ENCODE measurements at regions not wholly inside any gene's neighbourhood (a gene's known extent, or its start where the extent isn't known, plus 50 kb on each side); places are given as distances from the start of the nearest gene placed in this dataset.

- TF ChIP-seq CTCF (IDR thresholded peaks at IDR 0.05), result no peak
- TF ChIP-seq POLR2A (IDR thresholded peaks at IDR 0.05), result no peak
- TF ChIP-seq POLR2AphosphoS5 (IDR thresholded peaks at IDR 0.05), result no peak
These were observed 75.9 kb downstream of the HRH4 start for GRCh38 chr18:24536326-24536725.
